Ishikawa (cell line): ENCODE measurements at regions not wholly inside any gene's neighbourhood (a gene's known extent, or its start where the extent isn't known, plus 50 kb on each side); places are given as distances from the start of the nearest gene placed in this dataset.

Experiments used
- CEBPB ChIP-seq: IDR thresholded peaks from 2 replicates; pipeline ENCODE4 v1.6.1; 2012
- EGR1 ChIP-seq: IDR thresholded peaks from 2 replicates; pipeline ENCODE4 v1.6.1; 2012
- EP300 ChIP-seq: IDR thresholded peaks from 2 replicates; pipeline ENCODE4 v1.6.1; 2012; ENCODE audit warnings: borderline replicate concordance
- RAD21 ChIP-seq: IDR thresholded peaks from 2 replicates; pipeline ENCODE4 v1.6.1; 2012; ENCODE audit warnings: low read depth
- TAF1 ChIP-seq: IDR thresholded peaks from 2 replicates; pipeline ENCODE4 v1.6.1; 2012; ENCODE audit warnings: low read depth, mild to moderate bottlenecking
- TCF12 ChIP-seq: IDR thresholded peaks from 2 replicates; pipeline ENCODE4 v1.6.1; 2012; ENCODE audit warnings: low read depth
- TEAD4 ChIP-seq: IDR thresholded peaks from 2 replicates; pipeline ENCODE4 v1.6.1; 2012
- YY1 ChIP-seq: IDR thresholded peaks from 2 replicates; pipeline ENCODE4 v1.6.1; 2012; ENCODE audit warnings: low read depth
- TF ChIP-seq, protein P1 (sequence below): IDR thresholded peaks from 2 replicates; pipeline ENCODE4 v1.6.1; 2012; ENCODE audit warnings: low read depth, mild to moderate bottlenecking
- TF ChIP-seq, protein P2 (sequence below): IDR thresholded peaks from 2 replicates; pipeline ENCODE4 v1.6.1; 2012
- TF ChIP-seq, protein P3 (sequence below): IDR thresholded peaks from 2 replicates; pipeline ENCODE4 v1.6.1; 2012

GRCh38 chr21:23021481-23021880 is 2023.3 kb downstream of the NCAM2 start:
- TF ChIP-seq YY1 (no peak), TAF1 (no peak), EP300 (no peak), RAD21 (no peak), CEBPB (no peak), TCF12 (no peak), TEAD4 (no peak), EGR1 (no peak)
- TF ChIP-seq, protein P1, sequence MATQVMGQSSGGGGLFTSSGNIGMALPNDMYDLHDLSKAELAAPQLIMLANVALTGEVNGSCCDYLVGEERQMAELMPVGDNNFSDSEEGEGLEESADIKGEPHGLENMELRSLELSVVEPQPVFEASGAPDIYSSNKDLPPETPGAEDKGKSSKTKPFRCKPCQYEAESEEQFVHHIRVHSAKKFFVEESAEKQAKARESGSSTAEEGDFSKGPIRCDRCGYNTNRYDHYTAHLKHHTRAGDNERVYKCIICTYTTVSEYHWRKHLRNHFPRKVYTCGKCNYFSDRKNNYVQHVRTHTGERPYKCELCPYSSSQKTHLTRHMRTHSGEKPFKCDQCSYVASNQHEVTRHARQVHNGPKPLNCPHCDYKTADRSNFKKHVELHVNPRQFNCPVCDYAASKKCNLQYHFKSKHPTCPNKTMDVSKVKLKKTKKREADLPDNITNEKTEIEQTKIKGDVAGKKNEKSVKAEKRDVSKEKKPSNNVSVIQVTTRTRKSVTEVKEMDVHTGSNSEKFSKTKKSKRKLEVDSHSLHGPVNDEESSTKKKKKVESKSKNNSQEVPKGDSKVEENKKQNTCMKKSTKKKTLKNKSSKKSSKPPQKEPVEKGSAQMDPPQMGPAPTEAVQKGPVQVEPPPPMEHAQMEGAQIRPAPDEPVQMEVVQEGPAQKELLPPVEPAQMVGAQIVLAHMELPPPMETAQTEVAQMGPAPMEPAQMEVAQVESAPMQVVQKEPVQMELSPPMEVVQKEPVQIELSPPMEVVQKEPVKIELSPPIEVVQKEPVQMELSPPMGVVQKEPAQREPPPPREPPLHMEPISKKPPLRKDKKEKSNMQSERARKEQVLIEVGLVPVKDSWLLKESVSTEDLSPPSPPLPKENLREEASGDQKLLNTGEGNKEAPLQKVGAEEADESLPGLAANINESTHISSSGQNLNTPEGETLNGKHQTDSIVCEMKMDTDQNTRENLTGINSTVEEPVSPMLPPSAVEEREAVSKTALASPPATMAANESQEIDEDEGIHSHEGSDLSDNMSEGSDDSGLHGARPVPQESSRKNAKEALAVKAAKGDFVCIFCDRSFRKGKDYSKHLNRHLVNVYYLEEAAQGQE = no peak
- TF ChIP-seq, protein P2, sequence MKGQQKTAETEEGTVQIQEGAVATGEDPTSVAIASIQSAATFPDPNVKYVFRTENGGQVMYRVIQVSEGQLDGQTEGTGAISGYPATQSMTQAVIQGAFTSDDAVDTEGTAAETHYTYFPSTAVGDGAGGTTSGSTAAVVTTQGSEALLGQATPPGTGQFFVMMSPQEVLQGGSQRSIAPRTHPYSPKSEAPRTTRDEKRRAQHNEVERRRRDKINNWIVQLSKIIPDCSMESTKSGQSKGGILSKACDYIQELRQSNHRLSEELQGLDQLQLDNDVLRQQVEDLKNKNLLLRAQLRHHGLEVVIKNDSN = no peak
- TF ChIP-seq, protein P3, sequence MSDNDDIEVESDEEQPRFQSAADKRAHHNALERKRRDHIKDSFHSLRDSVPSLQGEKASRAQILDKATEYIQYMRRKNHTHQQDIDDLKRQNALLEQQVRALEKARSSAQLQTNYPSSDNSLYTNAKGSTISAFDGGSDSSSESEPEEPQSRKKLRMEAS = no peak
